ENCODE measurements at regions not wholly inside any gene's neighbourhood (a gene's known extent, or its start where the extent isn't known, plus 50 kb on each side); places are given as distances from the start of the nearest gene placed in this dataset.

DNA sequence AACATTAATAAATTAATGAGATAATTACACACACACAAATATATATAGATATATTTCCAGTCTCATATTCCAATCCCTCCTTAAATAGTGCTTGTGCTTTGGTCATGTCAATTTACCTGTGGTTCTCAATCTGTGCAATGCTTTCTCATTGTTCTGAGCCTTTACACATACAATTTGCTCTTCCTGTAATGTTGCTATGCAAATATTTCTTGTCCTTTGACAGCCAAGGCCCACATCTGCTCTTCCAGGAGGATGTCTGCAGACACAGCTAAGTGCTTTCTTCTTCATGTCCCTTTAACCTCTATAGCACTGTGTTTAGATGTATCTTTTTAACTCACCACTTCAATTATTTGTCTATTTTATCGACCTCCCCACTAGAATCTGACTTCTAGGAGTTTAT lies 67.3 kb upstream of the RAPGEF2 start:
- no peak for DNase-seq
- no peaks in the 10 kb centered on the region for H3K36me3 ChIP-seq
- H3K4me3 ChIP-seq = no peak overlapping the region
- no peak overlapping the region for H3K27ac ChIP-seq
- H3K9me3 ChIP-seq = no peaks in the 10 kb centered on the region
- TF ChIP-seq POLR2AphosphoS5 (IDR thresholded peaks at IDR 0.05) (no peak), POLR2A (IDR thresholded peaks at IDR 0.05) (no peak), EP300 (IDR thresholded peaks at IDR 0.05) (no peak)
- TF ChIP-seq, protein P1, sequence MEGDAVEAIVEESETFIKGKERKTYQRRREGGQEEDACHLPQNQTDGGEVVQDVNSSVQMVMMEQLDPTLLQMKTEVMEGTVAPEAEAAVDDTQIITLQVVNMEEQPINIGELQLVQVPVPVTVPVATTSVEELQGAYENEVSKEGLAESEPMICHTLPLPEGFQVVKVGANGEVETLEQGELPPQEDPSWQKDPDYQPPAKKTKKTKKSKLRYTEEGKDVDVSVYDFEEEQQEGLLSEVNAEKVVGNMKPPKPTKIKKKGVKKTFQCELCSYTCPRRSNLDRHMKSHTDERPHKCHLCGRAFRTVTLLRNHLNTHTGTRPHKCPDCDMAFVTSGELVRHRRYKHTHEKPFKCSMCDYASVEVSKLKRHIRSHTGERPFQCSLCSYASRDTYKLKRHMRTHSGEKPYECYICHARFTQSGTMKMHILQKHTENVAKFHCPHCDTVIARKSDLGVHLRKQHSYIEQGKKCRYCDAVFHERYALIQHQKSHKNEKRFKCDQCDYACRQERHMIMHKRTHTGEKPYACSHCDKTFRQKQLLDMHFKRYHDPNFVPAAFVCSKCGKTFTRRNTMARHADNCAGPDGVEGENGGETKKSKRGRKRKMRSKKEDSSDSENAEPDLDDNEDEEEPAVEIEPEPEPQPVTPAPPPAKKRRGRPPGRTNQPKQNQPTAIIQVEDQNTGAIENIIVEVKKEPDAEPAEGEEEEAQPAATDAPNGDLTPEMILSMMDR (IDR thresholded peaks at IDR 0.05) = no peak
- 40 to 59% methylated on average over 1 of the region's 1 CpG for WGBS, 2 donors
- intact Hi-C loops (cut with DNase I) = no loop called here
- no peaks in the 10 kb centered on the region for H3K27me3 ChIP-seq
- H3K4me1 ChIP-seq = no peaks in the 10 kb centered on the region

- TF ChIP-seq, protein P1 (IDR thresholded peaks at IDR 0.05) = no peak
- no peak for TF ChIP-seq POLR2AphosphoS5 (IDR thresholded peaks at IDR 0.05)
- intact Hi-C loops (cut with DNase I) = no loop called here
- no peaks in the 10 kb centered on the region for H3K27me3 ChIP-seq
- 83 to 92% methylated on average over 3 of the region's 3 CpGs for WGBS, 2 donors
- no peaks in the 10 kb centered on the region for H3K9me3 ChIP-seq
- H3K36me3 ChIP-seq = no peaks in the 10 kb centered on the region
- no peak overlapping the region for H3K4me3 ChIP-seq
- DNase-seq = no peak
- H3K4me1 ChIP-seq = no peaks in the 10 kb centered on the region
- H3K27ac ChIP-seq = no peak overlapping the region
Observed at GRCh38 chr4:159038536-159038935, 64.3 kb upstream of the RAPGEF2 start.

GRCh38 chr4:159041054-159042034 lies 61.5 kb upstream of the RAPGEF2 start:
- Histone ChIP-seq H3K27me3 (no peaks in the 10 kb centered on the region), H3K4me3 (no peak overlapping the region), H3K9me3 (no peaks in the 10 kb centered on the region), H3K4me1 (no peaks in the 10 kb centered on the region), H3K27ac (no peak overlapping the region), H3K36me3 (no peaks in the 10 kb centered on the region)
- TF ChIP-seq, protein P1 (IDR thresholded peaks at IDR 0.05) = no peak
- TF ChIP-seq EP300 (IDR thresholded peaks at IDR 0.05) (no peak), POLR2A (IDR thresholded peaks at IDR 0.05) (no peak), POLR2AphosphoS5 (IDR thresholded peaks at IDR 0.05) (no peak)
- intact Hi-C loops (cut with DNase I) = no loop called here
- no peak for DNase-seq
- WGBS, 2 donors = 81 to 84% methylated on average over 6 of the region's 6 CpGs

DNA sequence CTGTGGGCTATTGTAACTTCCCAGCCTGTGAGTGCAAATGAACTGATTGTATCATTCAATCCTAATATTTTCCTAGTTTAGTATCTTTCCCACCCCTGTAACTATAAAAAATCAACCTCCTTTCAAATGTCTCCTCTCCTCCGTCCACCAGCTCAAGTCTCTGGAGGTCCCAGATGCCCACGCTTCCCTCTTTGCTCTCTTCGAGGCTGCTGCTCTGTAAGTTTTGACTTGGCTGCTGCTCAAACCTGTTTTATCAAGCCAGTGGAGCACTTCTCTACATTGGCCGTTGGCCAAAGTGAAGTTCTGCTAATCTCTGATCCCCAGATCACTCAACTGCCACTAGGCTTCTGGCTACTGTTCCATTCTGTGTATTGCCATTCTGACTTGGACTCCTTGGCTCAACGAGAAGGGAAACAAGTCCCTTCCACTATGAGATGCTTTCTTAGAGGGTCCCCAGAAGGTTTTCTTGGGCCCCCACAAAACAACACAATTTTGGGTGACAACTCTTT lies 60.7 kb upstream of the RAPGEF2 start:
- no peaks in the 10 kb centered on the region for H3K36me3 ChIP-seq
- H3K27me3 ChIP-seq = no peaks in the 10 kb centered on the region
- intact Hi-C loops (cut with DNase I) = no loop called here
- no peaks in the 10 kb centered on the region for H3K9me3 ChIP-seq
- no peak overlapping the region for H3K27ac ChIP-seq
- TF ChIP-seq, protein P1 (IDR thresholded peaks at IDR 0.05) = no peak
- TF ChIP-seq POLR2AphosphoS5 (IDR thresholded peaks at IDR 0.05) (no peak), POLR2A (IDR thresholded peaks at IDR 0.05) (no peak), EP300 (IDR thresholded peaks at IDR 0.05) (no peak)
- WGBS, 2 donors = 12 to 23% methylated on average over 5 of the region's 5 CpGs
- H3K4me3 ChIP-seq = no peak overlapping the region
- no peaks in the 10 kb centered on the region for H3K4me1 ChIP-seq
- no peak for DNase-seq
